Neuronal stem cell (in vitro differentiated cells): ENCODE measurements at regions not wholly inside any gene's neighbourhood (a gene's known extent, or its start where the extent isn't known, plus 50 kb on each side); places are given as distances from the start of the nearest gene placed in this dataset.
"Not testable (repeated sequence)": the region's sequence is repeated elsewhere in the genome, so short reads cannot be mapped to it uniquely, and the experiment has no call there.

Experiments used
- DNase-seq: peaks from one replicate; pipeline ENCODE4 v3.0.0-alpha.2; 2013; ENCODE audit warnings: low spot score
- H2AFZ ChIP-seq: one replicate; pipeline ENCODE4 v1.6.1; 2013; ENCODE audit warnings: mild to moderate bottlenecking, low read length, inconsistent platforms
- H2AK5ac ChIP-seq: 2 replicates; pipeline ENCODE4 v1.6.1; 2013; ENCODE audit warnings: low read depth, mild to moderate bottlenecking, inconsistent platforms, low read length, moderate library complexity, mixed read lengths
- H2BK120ac ChIP-seq: 2 replicates; pipeline ENCODE4 v1.6.1; 2013; ENCODE audit warnings: low read depth, mild to moderate bottlenecking, inconsistent platforms, low read length, moderate library complexity, mixed read lengths
- H2BK12ac ChIP-seq: one replicate; pipeline ENCODE4 v1.6.1; 2013; ENCODE audit warnings: low read length, inconsistent platforms
- H2BK15ac ChIP-seq: 2 replicates; pipeline ENCODE4 v1.6.1; 2013; ENCODE audit warnings: mild to moderate bottlenecking, low read length, inconsistent platforms, mixed read lengths
- H2BK5ac ChIP-seq: one replicate; pipeline ENCODE4 v1.6.1; 2013; ENCODE audit warnings: inconsistent platforms, mild to moderate bottlenecking, low read length, moderate library complexity
- H3K14ac ChIP-seq: one replicate; pipeline ENCODE4 v1.6.1; 2013; ENCODE audit warnings: low read length, inconsistent platforms
- H3K18ac ChIP-seq: 2 replicates; pipeline ENCODE4 v1.6.1; 2013; ENCODE audit warnings: low read length, inconsistent platforms
- H3K23ac ChIP-seq: 2 replicates; pipeline ENCODE4 v1.6.1; 2013; ENCODE audit warnings: low read depth, mild to moderate bottlenecking, mixed read lengths, low read length, inconsistent platforms; ENCODE audit not compliant: poor library complexity
- H3K27ac ChIP-seq: replicated peaks from 3 replicates; pipeline ENCODE4 v1.5.1; 2013; ENCODE audit warnings: low read length, inconsistent platforms
- H3K27me3 ChIP-seq, 3 experiments: 2 replicates each; pipeline ENCODE4 v1.6.1; 2013; ENCODE audit warnings: low read length in 3 of 3, mild to moderate bottlenecking in 2 of 3, inconsistent platforms in 1 of 3, low read depth in 1 of 3, mixed read lengths in 1 of 3, moderate library complexity in 1 of 3; ENCODE audit not compliant: control insufficient read depth in 3 of 3, insufficient read depth in 3 of 3
- H3K36me3 ChIP-seq, 2 donors: replicated peaks in 1 of 2; 2 replicates each; pipeline ENCODE4 v1.6.1; 2013; ENCODE audit warnings: low read length in 2 of 2; ENCODE audit not compliant: control insufficient read depth in 2 of 2, insufficient read depth in 2 of 2
- H3K4ac ChIP-seq: 2 replicates; pipeline ENCODE4 v1.6.1; 2013; ENCODE audit warnings: inconsistent platforms, mild to moderate bottlenecking, low read length, moderate library complexity
- H3K4me1 ChIP-seq, 2 donors: 1 replicate in 1 of 2; 2 replicates in 1 of 2; pipeline ENCODE4 v1.6.1; 2013; ENCODE audit warnings: low read length in 2 of 2, low read depth in 1 of 2; ENCODE audit not compliant: control insufficient read depth in 2 of 2, insufficient read depth in 1 of 2
- H3K4me2 ChIP-seq: one replicate; pipeline ENCODE4 v1.6.1; 2013; ENCODE audit warnings: mild to moderate bottlenecking, low read length, inconsistent platforms; ENCODE audit not compliant: insufficient read depth, poor library complexity, severe bottlenecking
- H3K4me3 ChIP-seq, 2 donors: 2 replicates each; pipeline ENCODE4 v1.5.1; 2013; ENCODE audit warnings: low read length in 2 of 2, mild to moderate bottlenecking in 2 of 2, inconsistent platforms in 1 of 2, moderate library complexity in 1 of 2
- H3K79me1 ChIP-seq: one replicate; pipeline ENCODE4 v1.6.1; 2013; ENCODE audit warnings: low read depth, mild to moderate bottlenecking, inconsistent platforms, low read length, moderate library complexity
- H3K9ac ChIP-seq: one replicate; pipeline ENCODE4 v1.6.1; 2013; ENCODE audit warnings: mild to moderate bottlenecking, low read depth, low read length, inconsistent platforms; ENCODE audit not compliant: poor library complexity
- H3K9me3 ChIP-seq, 2 donors: replicated peaks in 1 of 2; 2 replicates each; pipeline versions ENCODE3 to v1.6.1; 2013; ENCODE audit warnings: low read length in 2 of 2, mild to moderate bottlenecking in 2 of 2, inconsistent platforms in 1 of 2, low read depth in 1 of 2, mixed read lengths in 1 of 2, moderate library complexity in 1 of 2; ENCODE audit not compliant: control insufficient read depth in 2 of 2, insufficient read depth in 1 of 2
- H4K8ac ChIP-seq: one replicate; pipeline ENCODE4 v1.6.1; 2013; ENCODE audit warnings: low read depth, mild to moderate bottlenecking, inconsistent platforms, low read length, moderate library complexity
- H4K91ac ChIP-seq: one replicate; pipeline ENCODE4 v1.6.1; 2013; ENCODE audit warnings: low read length, low read depth, mild to moderate bottlenecking, inconsistent platforms; ENCODE audit not compliant: poor library complexity
- WGBS, 2 donors: extraction: QIAGEN DNeasy Blood & Tissue Kit; methylation state at CpG; one replicate each; pipeline ENCODE4 v1.1.7; 2013; ENCODE audit warnings: missing lambda C conversion rate in 2 of 2, mixed read lengths in 1 of 2; ENCODE audit not compliant: insufficient read length in 2 of 2, insufficient replicate concordance in 1 of 2; ENCODE audit errors: extremely low coverage in 2 of 2; 5-methylcytosine and 5-hydroxymethylcytosine counted together

- H2BK12ac ChIP-seq, H4K91ac ChIP-seq, H3K27me3 ChIP-seq, H3K18ac ChIP-seq, H3K4me3 ChIP-seq, H4K8ac ChIP-seq, H3K14ac ChIP-seq, H3K36me3 ChIP-seq, H3K23ac ChIP-seq, H3K27ac ChIP-seq, H2AFZ ChIP-seq, H2BK15ac ChIP-seq, H2BK5ac ChIP-seq, H3K9me3 ChIP-seq, H2BK120ac ChIP-seq, H3K4ac ChIP-seq, H3K9ac ChIP-seq, H3K79me1 ChIP-seq, H3K4me2 ChIP-seq, DNase-seq, H2AK5ac ChIP-seq: not testable (repeated sequence)
- peaks cover 2 to 11% of the 10 kb centered on the region in 2 donors for H3K4me1 ChIP-seq
- no CpG with 5 or more reads among the region's 6 CpGs for whole genome bisulfite sequencing, 2 donors
These were observed 139.1 kb upstream of the CNTNAP4 start for GRCh38 chr16:76138056-76138455.

GRCh38 chr16:76157629-76158028, 119.6 kb upstream of the CNTNAP4 start:
- H3K18ac ChIP-seq: no peak overlapping the region
- no peak for DNase-seq
- no peaks in the 10 kb centered on the region for H3K36me3 ChIP-seq
- H2BK15ac ChIP-seq: no peak overlapping the region
- H2BK5ac ChIP-seq: no peak overlapping the region
- no CpG with 5 or more reads among the region's 5 CpGs for WGBS, 2 donors
- no peak overlapping the region for H2BK12ac ChIP-seq
- no peak overlapping the region for H2BK120ac ChIP-seq
- no peaks in the 10 kb centered on the region for H3K4me1 ChIP-seq
- H4K8ac ChIP-seq: no peak overlapping the region
- no peak overlapping the region for H3K14ac ChIP-seq
- no peak overlapping the region for H3K4me3 ChIP-seq
- no peak overlapping the region for H4K91ac ChIP-seq
- H2AFZ ChIP-seq: no peak overlapping the region
- no peak overlapping the region for H3K4me2 ChIP-seq
- H3K27ac ChIP-seq: no peak overlapping the region
- H3K9ac ChIP-seq: no peak overlapping the region
- no peak overlapping the region for H2AK5ac ChIP-seq
- no peaks in the 10 kb centered on the region for H3K9me3 ChIP-seq
- no peaks in the 10 kb centered on the region for H3K79me1 ChIP-seq
- no peaks in the 10 kb centered on the region for H3K27me3 ChIP-seq
- H3K4ac ChIP-seq: no peak overlapping the region
- no peak overlapping the region for H3K23ac ChIP-seq

GRCh38 chr16:76162046-76162445, 115.2 kb upstream of the CNTNAP4 start:
- Histone ChIP-seq H2AFZ (no peak overlapping the region), H3K27ac (no peak overlapping the region), H3K36me3 (no peaks in the 10 kb centered on the region), H3K4me2 (no peak overlapping the region), H2BK120ac (no peak overlapping the region), H3K23ac (no peak overlapping the region), H3K9ac (no peak overlapping the region), H3K18ac (no peak overlapping the region), H3K14ac (no peak overlapping the region), H3K79me1 (no peaks in the 10 kb centered on the region), H3K4ac (no peak overlapping the region), H2AK5ac (no peak overlapping the region), H2BK5ac (no peak overlapping the region), H3K4me3 (no peak overlapping the region), H2BK15ac (no peak overlapping the region), H3K27me3 (no peaks in the 10 kb centered on the region), H3K9me3 (no peaks in the 10 kb centered on the region), H2BK12ac (no peak overlapping the region), H4K8ac (no peak overlapping the region), H4K91ac (no peak overlapping the region), H3K4me1 (no peaks in the 10 kb centered on the region)
- WGBS, 2 donors: no CpG with 5 or more reads among the region's 3 CpGs
- no peak for DNase-seq

DNA sequence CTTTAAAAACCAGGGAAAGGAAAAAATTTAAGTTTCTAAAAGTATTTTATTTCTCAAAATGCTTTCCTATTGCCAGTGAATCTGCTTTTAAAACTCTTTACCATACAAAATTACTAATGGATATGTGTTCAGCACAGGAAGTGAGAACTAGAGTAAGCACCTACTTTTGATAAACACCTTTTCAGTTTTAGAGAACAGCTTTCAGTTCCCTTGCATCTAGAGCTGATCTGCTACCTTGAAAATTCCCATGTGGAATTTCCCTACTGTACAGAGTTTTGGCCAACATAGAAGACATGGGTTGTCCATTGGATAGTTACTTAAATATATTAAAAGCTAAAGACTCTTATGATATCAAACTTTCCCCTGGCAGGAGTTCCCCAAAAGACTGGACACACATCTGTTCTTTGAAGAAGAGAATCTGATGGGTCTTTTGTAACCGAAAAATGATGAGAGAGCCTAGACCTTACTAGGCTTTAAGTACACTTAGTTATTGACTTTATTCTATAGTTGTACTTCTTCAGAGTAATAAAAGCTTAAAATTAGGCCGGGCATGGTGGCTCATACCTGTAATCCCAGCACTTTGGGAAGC, 112.1 kb upstream of the CNTNAP4 start:
- no peaks in the 10 kb centered on the region for H3K9me3 ChIP-seq
- H2AK5ac ChIP-seq: no peak overlapping the region
- H3K27me3 ChIP-seq: no peaks in the 10 kb centered on the region
- no peak overlapping the region for H4K8ac ChIP-seq
- no peak overlapping the region for H3K4me3 ChIP-seq
- no peak overlapping the region for H3K4ac ChIP-seq
- no peak overlapping the region for H3K23ac ChIP-seq
- no CpG with 5 or more reads among the region's 2 CpGs for WGBS, 2 donors
- no peaks in the 10 kb centered on the region for H3K4me1 ChIP-seq
- H3K4me2 ChIP-seq: no peak overlapping the region
- H3K27ac ChIP-seq: no peak overlapping the region
- no peak overlapping the region for H3K9ac ChIP-seq
- no peak overlapping the region for H2BK5ac ChIP-seq
- H2BK120ac ChIP-seq: no peak overlapping the region
- H2AFZ ChIP-seq: no peak overlapping the region
- H3K79me1 ChIP-seq: no peaks in the 10 kb centered on the region
- no peak overlapping the region for H4K91ac ChIP-seq
- H3K36me3 ChIP-seq: no peaks in the 10 kb centered on the region
- DNase-seq: no peak
- H3K14ac ChIP-seq: no peak overlapping the region
- no peak overlapping the region for H2BK15ac ChIP-seq
- H3K18ac ChIP-seq: no peak overlapping the region
- no peak overlapping the region for H2BK12ac ChIP-seq
